ENCODE measurements at regions not wholly inside any gene's neighbourhood (a gene's known extent, or its start where the extent isn't known, plus 50 kb on each side); places are given as distances from the start of the nearest gene placed in this dataset.

DNA sequence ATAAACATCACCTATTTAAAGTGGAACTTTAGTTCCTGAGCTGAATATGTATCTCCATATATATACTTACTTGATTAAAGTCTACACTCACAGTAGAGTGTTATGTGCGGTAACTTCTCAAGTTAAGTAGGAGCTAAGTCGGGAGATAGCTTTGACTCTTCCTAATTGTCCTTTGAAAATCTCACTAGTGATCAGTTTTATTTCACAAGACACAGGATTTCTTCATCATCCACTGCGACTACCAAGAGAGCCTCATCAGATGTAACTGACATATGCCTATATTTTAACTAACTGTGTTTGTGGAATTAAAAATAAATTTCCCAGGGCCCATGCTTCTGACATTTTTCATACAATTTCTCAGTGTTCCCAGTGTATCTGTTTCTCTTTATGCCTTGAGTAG is 1664.0 kb downstream of the EFNB2 start:
- DNase-seq: no peak

- no peak for DNase-seq
Measured at GRCh38 chr13:104869501-104869900, 1666.0 kb downstream of the EFNB2 start.

GRCh38 chr13:104868806-104869205 is 1666.7 kb downstream of the EFNB2 start:
- DNase-seq: no peak

GRCh38 chr13:104855581-104855980 is 1679.9 kb downstream of the EFNB2 start:
- DNase-seq: no peak

DNA sequence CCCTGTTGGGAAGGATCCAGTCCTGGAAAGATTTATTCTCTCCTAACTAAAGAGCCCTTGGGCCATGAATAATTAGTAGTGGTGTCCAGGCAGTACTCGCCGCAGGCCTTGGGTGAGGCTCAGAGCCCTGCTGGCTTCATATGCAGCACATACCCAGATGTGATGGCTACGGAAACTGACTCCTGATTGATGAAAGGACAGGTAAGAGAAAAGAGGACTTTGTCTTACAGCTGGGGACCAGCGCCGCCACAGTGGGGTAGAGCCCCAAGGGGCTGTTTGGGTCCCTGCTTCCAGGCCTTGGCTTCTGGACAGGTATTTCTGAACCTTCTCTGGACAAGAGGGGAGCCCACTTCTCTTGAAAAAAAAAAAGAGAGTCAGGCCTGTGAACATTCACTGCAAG is 1680.8 kb downstream of the EFNB2 start:
- no peak for DNase-seq

- no peak for DNase-seq
Measured at GRCh38 chr13:104854007-104854406, 1681.5 kb downstream of the EFNB2 start.

GRCh38 chr13:104847922-104848321 is 1687.5 kb downstream of the EFNB2 start:
- DNase-seq: no peak

DNA sequence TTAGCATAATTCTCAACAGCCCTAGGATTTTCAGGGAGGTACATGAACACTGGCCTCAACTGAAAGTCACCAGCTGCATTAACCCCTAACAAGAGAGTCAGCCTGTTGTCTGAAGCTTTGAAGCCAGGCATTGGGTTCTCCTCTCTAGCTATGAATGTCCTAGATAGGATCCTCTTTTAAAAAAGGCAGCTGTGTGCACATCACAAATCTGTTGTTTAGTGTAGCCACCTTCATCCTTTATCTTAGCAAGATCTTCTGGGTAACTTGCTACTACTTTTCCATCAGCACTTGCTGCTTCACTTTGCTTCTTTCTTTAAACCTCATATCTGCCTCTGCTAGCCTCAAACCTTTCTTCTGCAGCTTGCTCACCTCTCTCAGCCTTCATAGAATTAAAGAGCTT is 1692.1 kb downstream of the EFNB2 start:
- no peak for DNase-seq

DNA sequence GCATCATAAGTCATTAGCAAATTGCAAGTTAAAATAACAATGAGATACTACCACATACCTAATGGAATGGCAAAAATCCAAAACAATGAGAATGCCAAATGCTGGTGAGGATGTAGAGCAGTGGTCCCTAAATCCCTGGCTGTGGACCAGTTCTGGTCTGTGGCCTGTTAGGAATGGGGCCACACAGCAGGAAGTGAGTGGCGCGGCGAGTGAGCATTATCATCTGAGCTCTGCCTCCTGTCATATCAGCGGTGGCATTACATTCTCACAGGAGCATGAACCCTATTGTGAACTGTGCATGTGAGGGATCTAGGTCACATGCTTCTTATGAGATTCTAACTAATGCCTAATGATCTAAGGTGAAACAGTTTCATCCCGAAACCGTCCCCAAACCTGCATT is 1694.4 kb downstream of the EFNB2 start:
- no peak for DNase-seq

DNA sequence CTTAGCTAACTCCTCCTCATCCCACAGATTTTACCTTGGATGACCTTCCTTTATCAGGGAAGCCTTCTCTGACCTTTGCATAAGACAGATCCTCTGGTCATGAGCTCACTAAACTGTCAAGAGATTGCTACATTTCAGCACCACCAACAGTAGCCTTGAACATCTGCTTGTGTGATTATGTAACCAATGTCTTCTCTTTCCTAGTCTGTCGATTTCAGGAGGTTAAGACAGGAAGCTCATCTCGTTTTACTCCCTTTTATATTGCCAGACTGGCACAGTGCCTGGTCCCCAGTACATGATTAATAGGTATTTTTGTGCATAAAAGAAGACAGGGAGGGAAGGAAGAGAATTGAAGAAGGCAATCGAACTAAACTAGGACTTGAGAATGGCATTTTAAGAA is 1697.7 kb downstream of the EFNB2 start:
- DNase-seq: no peak

DNA sequence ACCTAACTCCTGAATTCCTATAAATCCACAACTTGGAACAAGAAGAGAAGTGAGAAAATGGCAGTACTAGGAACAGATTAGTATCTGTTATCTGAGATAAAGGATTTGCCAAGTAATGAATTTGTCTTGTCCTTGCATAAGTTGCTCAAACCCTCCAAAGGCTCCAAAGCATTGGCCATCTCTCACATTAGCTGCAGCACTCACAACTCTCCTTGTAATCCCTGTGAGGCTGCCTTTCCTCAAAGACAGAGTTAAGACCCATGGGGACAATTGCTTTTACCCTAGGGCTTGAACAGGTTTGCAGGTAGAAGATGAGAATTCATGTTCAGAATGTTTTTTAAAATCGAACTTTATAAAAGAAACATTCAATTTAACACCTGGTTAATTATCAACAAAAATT is 1702.2 kb downstream of the EFNB2 start:
- DNase-seq: no peak

DNA sequence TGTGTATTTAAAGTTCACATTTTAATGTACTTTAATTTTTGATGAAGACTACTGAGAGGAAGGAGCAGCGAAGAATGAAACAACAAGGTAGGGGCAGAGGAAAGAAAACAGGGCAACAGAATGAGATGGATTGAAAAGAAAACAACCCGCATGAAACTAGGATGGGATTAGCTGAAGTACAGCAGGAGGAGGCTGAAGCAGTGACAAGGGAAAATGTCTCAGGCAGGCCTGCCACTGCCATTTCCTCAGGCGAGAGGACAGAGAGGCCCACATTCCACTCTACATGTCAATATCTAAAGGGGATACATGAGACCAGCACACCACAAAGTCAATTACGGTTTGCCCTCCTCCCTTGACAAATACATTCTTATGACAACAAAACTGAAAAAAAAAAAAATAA is 1703.2 kb downstream of the EFNB2 start:
- DNase-seq: no peak

DNA sequence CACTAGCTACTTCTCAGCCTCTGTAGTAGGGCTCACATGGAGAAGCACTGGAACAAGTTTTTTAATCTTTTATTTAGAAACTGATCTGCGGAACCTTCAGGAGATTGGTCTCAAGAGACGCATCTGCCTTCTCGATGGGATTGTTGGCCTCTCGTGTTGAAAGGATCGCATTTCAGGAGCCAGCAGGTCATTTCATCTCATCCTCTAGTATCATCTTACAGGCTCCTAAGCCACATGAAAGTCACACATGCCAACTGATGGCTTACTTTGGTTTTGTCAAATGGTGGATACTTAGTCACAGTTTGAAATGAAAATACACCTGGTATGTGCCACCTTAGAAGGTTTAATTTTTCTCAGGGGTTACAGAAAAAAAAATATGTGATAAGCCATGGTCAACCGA is 1703.6 kb downstream of the EFNB2 start:
- no peak for DNase-seq

GRCh38 chr13:104823709-104824108 is 1711.8 kb downstream of the EFNB2 start:
- DNase-seq: no peak

- DNase-seq: no peak
Measured at GRCh38 chr13:104823071-104823470, 1712.4 kb downstream of the EFNB2 start.

DNA sequence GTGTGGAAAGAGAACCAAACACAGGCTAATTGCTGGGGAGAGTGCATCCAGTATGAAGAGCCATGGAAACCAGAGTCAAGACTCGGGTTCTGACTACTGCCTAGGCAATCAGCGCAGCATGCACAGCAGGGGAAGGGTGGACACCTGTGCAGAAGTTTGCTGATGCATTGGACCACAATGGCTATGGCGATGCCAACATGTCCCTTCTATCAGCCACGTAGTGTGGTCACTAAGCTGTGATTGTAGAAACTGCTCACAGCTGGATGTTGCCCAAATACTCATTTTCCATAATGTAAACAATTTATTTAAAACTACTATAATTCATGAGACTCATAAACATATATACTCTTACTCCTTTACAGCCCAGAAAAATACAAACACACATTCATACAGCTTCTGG is 1718.2 kb downstream of the EFNB2 start:
- no peak for DNase-seq

DNA sequence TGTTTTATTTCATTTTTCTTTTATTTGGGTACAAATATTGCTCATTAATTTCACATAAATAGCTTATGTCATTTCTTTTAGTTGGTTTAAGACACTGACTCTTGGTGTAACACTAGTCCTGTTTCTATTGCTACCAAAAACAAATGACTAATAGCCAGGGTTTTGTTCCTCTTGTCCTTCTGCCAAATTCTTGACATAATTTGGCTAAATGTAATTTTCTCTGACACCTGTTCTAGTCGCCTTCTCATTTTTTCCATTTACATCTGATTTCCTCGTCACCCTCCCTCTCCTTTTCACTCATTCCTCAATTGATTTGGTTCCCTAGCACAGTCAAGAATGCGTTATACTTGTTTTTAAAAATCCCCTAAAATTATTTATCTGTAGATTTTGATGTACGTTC is 1718.7 kb downstream of the EFNB2 start:
- DNase-seq: no peak

GRCh38 chr13:104810242-104810641 is 1725.2 kb downstream of the EFNB2 start:
- DNase-seq: no peak

GRCh38 chr13:104809483-104809882 is 1726.0 kb downstream of the EFNB2 start:
- DNase-seq: no peak

DNA sequence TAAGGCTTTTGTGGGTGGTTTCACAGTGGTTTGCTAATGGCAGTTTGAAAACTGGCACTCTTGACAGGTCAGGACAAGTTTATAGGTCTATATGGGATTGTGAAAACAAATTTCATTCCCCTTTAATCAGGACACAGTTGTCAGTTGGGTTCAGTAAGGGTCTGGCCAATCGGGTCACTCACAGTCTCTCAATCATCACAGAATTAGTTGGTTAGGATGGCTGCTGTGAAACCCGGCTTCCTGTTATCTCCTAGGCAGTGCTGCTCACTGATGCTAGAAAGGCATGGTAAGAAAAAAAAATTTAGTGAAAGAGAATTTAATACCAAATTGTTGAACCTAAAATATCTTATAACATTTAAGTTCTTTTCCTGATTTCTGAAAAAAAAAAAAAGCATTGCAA is 1730.1 kb downstream of the EFNB2 start:
- no peak for DNase-seq

GRCh38 chr13:104799152-104799551 is 1732.9 kb upstream of the SLC10A2 start:
- DNase-seq: no peak

- no peak for DNase-seq
Measured at GRCh38 chr13:104798486-104798885, 1732.3 kb upstream of the SLC10A2 start.

GRCh38 chr13:104796581-104796980 is 1730.4 kb upstream of the SLC10A2 start:
- no peak for DNase-seq

DNA sequence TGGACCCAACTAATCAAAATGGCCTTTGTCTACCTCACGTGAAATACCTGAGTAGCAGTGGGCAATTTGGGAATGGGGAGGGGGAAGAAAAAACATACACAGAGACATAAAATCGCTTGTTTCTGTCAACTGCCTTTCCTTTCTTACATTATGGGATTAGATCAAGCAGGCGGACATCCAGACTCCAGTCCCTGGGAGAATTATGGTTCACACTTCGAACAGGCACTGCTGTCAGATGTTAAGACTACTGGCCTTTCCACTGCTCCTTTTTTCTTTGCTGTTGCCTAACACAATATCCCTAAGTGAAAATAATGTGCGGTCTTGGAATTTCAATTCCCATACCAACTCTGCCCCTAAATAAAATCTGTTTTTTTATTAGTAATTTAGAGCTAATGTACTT is 1719.7 kb upstream of the SLC10A2 start:
- DNase-seq: no peak

- no peak for DNase-seq
Measured at GRCh38 chr13:104784891-104785290, 1718.7 kb upstream of the SLC10A2 start.

DNA sequence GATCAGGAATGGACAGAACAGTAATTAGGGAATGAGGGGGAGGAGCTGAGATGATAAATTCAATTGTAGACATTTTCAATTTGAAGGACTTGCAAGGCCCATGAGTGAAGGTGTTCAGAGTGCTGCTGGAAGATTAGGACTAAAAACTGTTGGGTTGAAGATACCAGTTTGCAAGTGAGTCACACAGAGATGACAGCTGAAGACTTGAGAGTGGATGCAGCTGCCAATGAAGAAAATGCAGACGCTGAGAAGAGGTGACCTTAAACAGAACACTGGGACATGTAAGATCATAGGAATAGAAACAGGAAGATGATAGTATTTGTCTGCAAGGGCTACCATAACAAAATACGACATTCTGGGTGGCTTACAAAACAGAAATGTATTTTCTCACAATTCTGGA is 1716.5 kb upstream of the SLC10A2 start:
- no peak for DNase-seq
